ENCODE measurements at regions not wholly inside any gene's neighbourhood (a gene's known extent, or its start where the extent isn't known, plus 50 kb on each side); places are given as distances from the start of the nearest gene placed in this dataset.

DNA sequence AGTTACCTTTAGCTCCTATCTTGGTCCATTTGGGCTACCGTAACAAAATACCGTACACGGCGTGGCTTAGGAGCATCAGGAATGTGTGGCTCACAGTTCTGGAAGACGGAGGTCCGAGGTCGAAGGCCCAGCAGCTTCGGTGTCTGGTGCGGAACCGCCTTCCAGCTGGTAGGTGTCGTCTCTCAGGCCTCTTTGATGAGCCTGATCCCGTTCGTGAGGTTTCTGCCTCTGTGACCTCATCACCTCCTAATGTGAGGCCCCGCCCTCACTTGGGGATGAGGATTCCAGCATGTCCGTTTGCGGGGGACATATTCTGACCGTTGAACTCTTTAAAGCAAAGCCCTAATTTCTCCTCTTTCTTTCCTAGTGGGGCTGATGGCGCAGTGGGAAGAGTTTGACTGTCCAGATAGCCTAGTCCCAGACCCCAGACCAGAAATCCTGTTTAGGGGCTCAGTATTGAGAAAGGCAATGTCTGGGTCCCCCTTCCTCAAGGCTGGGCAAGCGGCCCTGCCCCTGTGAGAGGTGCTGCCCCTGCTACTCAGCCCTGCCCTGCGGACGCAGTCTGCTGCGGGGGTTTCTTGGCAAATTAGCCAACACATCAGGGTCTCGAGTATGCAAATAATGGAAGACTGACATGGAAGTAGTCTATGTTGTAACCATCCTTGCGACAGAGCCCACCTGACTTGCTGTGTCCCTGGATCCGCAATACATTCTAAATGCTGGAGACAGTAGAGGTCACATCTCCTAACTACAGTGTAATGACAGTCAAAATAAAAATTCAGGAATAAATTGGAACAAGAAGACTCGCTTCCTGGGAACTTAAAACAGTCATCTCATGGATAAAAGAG lies 128.0 kb downstream of the ASB1 start:
- DNase-seq (ENCODE audit: low spot score) = no peak
- TF ChIP-seq, protein P1, sequence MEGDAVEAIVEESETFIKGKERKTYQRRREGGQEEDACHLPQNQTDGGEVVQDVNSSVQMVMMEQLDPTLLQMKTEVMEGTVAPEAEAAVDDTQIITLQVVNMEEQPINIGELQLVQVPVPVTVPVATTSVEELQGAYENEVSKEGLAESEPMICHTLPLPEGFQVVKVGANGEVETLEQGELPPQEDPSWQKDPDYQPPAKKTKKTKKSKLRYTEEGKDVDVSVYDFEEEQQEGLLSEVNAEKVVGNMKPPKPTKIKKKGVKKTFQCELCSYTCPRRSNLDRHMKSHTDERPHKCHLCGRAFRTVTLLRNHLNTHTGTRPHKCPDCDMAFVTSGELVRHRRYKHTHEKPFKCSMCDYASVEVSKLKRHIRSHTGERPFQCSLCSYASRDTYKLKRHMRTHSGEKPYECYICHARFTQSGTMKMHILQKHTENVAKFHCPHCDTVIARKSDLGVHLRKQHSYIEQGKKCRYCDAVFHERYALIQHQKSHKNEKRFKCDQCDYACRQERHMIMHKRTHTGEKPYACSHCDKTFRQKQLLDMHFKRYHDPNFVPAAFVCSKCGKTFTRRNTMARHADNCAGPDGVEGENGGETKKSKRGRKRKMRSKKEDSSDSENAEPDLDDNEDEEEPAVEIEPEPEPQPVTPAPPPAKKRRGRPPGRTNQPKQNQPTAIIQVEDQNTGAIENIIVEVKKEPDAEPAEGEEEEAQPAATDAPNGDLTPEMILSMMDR (IDR thresholded peaks at IDR 0.05) = no peak
- H3K27me3 ChIP-seq = no peaks in the 10 kb centered on the region
- no peak overlapping the region for H3K4me3 ChIP-seq
- H3K4me1 ChIP-seq = no peaks in the 10 kb centered on the region
- H3K36me3 ChIP-seq = no peaks in the 10 kb centered on the region
- H3K27ac ChIP-seq = no peak overlapping the region
- H3K9me3 ChIP-seq = peaks cover 0 to 19% of the 10 kb centered on the region in 2 donors

DNA sequence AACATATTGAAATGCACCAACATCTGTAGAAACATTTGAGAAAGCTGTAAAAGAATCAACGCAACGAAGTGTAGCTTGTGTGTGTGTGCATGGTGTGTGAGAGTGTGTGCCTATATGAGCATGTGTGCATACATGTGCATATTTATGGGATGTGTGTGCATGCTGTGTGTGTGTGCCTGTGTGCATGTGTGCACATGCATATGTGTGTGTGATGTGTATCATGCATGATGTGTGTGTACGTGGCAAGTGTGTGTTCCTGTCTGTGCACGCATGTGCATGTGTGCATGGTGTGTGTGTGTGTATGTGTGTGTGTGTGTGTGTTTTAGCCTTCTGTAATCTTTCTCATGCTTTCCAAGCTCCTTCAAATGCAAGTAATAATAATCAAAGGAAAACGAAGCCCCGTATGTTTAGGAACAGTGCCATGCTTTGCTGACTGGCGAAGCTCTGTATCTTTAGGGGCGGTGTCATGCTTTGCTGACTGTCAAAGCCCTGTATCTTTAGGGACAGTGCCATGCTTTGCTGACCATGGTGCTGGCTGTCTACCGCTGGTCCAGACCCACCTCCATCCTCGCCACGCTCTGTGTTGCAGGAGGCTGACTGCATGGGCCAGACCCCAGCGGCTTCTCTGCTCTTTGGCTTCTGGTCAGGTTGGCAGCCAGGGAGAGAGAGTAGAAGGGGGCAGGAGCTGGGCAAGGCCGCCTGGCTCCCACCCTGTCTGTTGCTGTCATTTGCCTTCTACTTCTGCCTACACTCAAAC lies 129.2 kb downstream of the ASB1 start:
- Histone ChIP-seq H3K4me1 (no peaks in the 10 kb centered on the region), H3K9me3 (peaks cover 0 to 19% of the 10 kb centered on the region in 2 donors), H3K27ac (no peak overlapping the region), H3K4me3 (no peak overlapping the region), H3K27me3 (no peaks in the 10 kb centered on the region), H3K36me3 (no peaks in the 10 kb centered on the region)
- DNase-seq (ENCODE audit: low spot score) = no peak
- TF ChIP-seq, protein P1 (IDR thresholded peaks at IDR 0.05) = no peak

DNA sequence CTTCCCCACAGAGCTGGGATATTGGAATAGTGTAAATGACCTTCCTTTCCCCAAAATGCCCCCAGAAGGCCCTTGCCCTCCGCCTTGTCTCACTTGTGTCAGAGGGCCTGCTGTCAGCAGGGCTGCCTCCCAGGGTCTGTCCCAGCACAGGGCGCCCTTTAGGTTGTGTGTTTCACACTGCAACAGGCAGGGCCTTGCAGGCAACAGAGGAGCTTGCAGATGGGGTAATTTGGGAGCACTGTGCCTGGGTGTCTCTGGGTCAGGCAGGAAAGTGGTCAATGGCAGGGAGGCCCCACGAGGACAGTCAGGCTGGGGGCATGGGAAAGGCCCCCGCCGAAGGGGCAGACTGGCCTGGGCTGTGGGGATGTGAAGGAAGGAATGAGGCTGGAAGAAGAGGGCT lies 130.7 kb downstream of the ASB1 start:
- Histone ChIP-seq H3K36me3 (no peaks in the 10 kb centered on the region), H3K4me1 (no peaks in the 10 kb centered on the region), H3K4me3 (no peak overlapping the region), H3K9me3 (peaks cover 0 to 14% of the 10 kb centered on the region in 2 donors), H3K27me3 (no peaks in the 10 kb centered on the region), H3K27ac (no peak overlapping the region)
- TF ChIP-seq, protein P1 (IDR thresholded peaks at IDR 0.05) = no peak
- no peak for DNase-seq (ENCODE audit: low spot score)

GRCh38 chr2:238557936-238558335 lies 131.2 kb downstream of the ASB1 start:
- Histone ChIP-seq H3K4me1 (no peaks in the 10 kb centered on the region), H3K36me3 (no peaks in the 10 kb centered on the region), H3K27ac (no peak overlapping the region), H3K27me3 (no peaks in the 10 kb centered on the region), H3K9me3 (peaks cover 0 to 9% of the 10 kb centered on the region in 2 donors), H3K4me3 (no peak overlapping the region)
- TF ChIP-seq, protein P1 (IDR thresholded peaks at IDR 0.05) = no peak
- DNase-seq (ENCODE audit: low spot score) = no peak

DNA sequence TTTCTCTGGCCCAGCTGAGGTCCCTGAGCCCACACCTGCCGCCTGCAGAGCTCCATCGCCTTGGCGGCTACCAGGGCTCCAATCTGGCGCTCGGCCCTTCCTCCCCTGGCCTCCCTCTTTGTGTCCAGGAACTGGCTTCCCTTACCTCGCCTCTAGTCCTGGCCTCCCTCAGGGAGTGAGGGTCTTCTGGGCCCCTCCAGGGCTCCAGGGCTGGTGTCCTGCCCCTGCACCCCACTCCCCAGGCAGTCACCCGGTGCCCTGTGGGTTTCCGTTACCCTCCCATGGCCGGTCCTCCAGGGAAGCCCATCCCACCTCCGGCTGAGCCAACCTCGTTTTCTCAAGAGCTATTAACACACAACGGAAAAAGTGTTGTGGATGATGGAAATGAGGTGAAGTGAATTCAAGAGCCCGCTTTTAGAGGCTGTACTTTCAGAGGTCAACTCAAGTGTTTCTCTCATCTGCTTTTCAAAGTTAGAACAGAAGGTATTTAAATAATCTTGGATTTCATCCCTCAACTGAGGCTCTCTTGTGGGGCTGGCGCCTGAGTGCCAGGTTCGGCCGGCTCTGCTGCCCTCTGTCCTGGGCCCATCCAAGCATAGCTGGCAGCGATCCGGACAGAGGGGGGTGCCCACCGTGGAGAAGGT lies 131.9 kb downstream of the ASB1 start:
- no peak for DNase-seq (ENCODE audit: low spot score)
- no peak overlapping the region for H3K4me3 ChIP-seq
- peaks cover 0 to 3% of the 10 kb centered on the region in 2 donors for H3K9me3 ChIP-seq
- TF ChIP-seq, protein P1 (IDR thresholded peaks at IDR 0.05) = no peak
- no peak overlapping the region for H3K27ac ChIP-seq
- no peaks in the 10 kb centered on the region for H3K36me3 ChIP-seq
- H3K4me1 ChIP-seq = no peaks in the 10 kb centered on the region
- no peaks in the 10 kb centered on the region for H3K27me3 ChIP-seq
